A673 (cell line): ENCODE measurements at regions not wholly inside any gene's neighbourhood (a gene's known extent, or its start where the extent isn't known, plus 50 kb on each side); places are given as distances from the start of the nearest gene placed in this dataset.

ENCODE experiments used
- BruUV-seq: library from RNA; stranded (reverse); fragments of 400-500 nt; replicated peaks from 2 replicates; lab custom pipeline; 2021; lab: Mats Ljungman, UMichigan
- CTCF ChIA-PET: fragments of 300-600 bp; sonication (Branson Sonifier 250); formaldehyde crosslinking; loops from one replicate; lab custom pipeline; 2022; ENCODE audit warnings: antibody characterized with exemption; lab: Charles Lee
- POLR2A ChIA-PET: fragments of 300-600 bp; sonication (Branson Sonifier 250); formaldehyde crosslinking; loops from one replicate; lab custom pipeline; 2022; ENCODE audit warnings: antibody characterized with exemption; ENCODE audit not compliant: low non-redundant PET; lab: Charles Lee
- DNase-seq: peaks from one replicate; pipeline ENCODE4 v3.0.0-alpha.2; 2015; ENCODE audit warnings: low spot score
- H3K27ac ChIP-seq: fragments of 200-600 bp; sonication (generic); 2 replicates; pipeline ENCODE4 v1.5.1; 2016; ENCODE audit warnings: mixed run types, low read depth, mild to moderate bottlenecking, mixed read lengths, antibody characterized with exemption, low read length; ENCODE audit not compliant: poor library complexity, severe bottlenecking
- H3K27me3 ChIP-seq: fragments of 200-600 bp; sonication (generic); replicated peaks from 2 replicates; pipeline ENCODE4 v1.6.1; 2017; ENCODE audit warnings: mixed run types, low read depth, mild to moderate bottlenecking, mixed read lengths, antibody characterized with exemption, low read length; ENCODE audit not compliant: insufficient read depth, poor library complexity
- H3K36me3 ChIP-seq: fragments of 200-600 bp; sonication (generic); 2 replicates; pipeline ENCODE4 v1.6.1; 2016; ENCODE audit warnings: mixed run types, mild to moderate bottlenecking, mixed read lengths, antibody characterized with exemption, low read length; ENCODE audit not compliant: insufficient read depth, poor library complexity, severe bottlenecking
- H3K4me1 ChIP-seq: fragments of 200-600 bp; sonication (generic); 2 replicates; pipeline ENCODE4 v1.6.1; 2017; ENCODE audit warnings: mixed run types, mild to moderate bottlenecking, mixed read lengths, antibody characterized with exemption, low read length; ENCODE audit not compliant: insufficient read depth, poor library complexity, severe bottlenecking
- H3K4me3 ChIP-seq: fragments of 200-600 bp; sonication (generic); 2 replicates; pipeline ENCODE4 v1.5.1; 2016; ENCODE audit warnings: low read depth, mixed run types, mild to moderate bottlenecking, mixed read lengths, low read length; ENCODE audit not compliant: poor library complexity, severe bottlenecking
- H3K9me3 ChIP-seq: fragments of 200-600 bp; sonication (generic); 2 replicates; pipeline ENCODE4 v1.6.1; 2016; ENCODE audit warnings: mixed run types, low read depth, mild to moderate bottlenecking, mixed read lengths, antibody characterized with exemption, low read length; ENCODE audit not compliant: poor library complexity, severe bottlenecking
- CTCF ChIP-seq: fragments of 300-800, 200-600 bp; sonication (generic); conservative IDR thresholded peaks from 2 replicates; pipeline ENCODE4 v1.5.1; 2017; ENCODE audit warnings: low read depth, mild to moderate bottlenecking, antibody characterized with exemption, low read length, moderate library complexity, mixed read lengths
- EZH2 ChIP-seq: fragments of 200-600 bp; sonication (generic); IDR thresholded peaks from 2 replicates; pipeline ENCODE4 v1.6.1; 2017; ENCODE audit warnings: borderline replicate concordance, low read depth, mild to moderate bottlenecking, mixed read lengths, antibody characterized with exemption, low read length; ENCODE audit not compliant: poor library complexity, severe bottlenecking
- intact Hi-C: fragments of 100-400 bp; cut with micrococcal nuclease; formaldehyde crosslinking; loops from one replicate; pipeline ENCODE4 v1.10.0; 2022; ENCODE audit not compliant: unreplicated experiment

DNA sequence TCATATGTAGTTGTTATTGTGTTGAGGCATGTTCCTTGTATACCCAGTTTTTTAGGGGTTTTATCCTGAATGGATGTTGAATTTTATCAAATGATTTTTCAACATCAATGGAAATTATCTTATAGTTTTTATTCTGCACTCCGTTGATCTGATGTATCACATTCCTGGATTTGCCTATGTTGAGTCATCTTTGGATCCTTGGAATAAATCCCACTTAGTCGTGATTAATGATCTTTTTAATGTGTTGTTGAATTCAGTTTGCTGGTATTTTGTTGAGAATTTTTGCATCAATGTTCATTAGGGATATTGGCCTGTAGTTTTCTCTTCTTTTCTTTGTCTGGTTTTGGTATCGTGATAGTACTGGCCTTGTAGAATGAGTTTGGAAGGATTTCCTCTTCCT, 648.6 kb upstream of the GRM3 start:
- TF ChIP-seq EZH2, result no peak
- TF ChIP-seq CTCF, result no peak
- BruUV-seq, result no TSS peak
- DNase-seq, result no peak
- intact Hi-C loops, result no loop called here
- Histone ChIP-seq H3K4me3 (no peak overlapping the region), H3K27ac (no peak overlapping the region), H3K4me1 (no peaks in the 10 kb centered on the region), H3K27me3 (no peaks in the 10 kb centered on the region), H3K9me3 (no peaks in the 10 kb centered on the region), H3K36me3 (no peaks in the 10 kb centered on the region)
- ChIA-PET CTCF (no interaction called here), POLR2A (no interaction called here)

- BruUV-seq, result no TSS peak
- POLR2A ChIA-PET, result no interaction called here
- Histone ChIP-seq H3K4me1 (no peaks in the 10 kb centered on the region), H3K4me3 (no peak overlapping the region), H3K36me3 (no peaks in the 10 kb centered on the region), H3K9me3 (no peaks in the 10 kb centered on the region), H3K27me3 (peaks cover 4% of the 10 kb centered on the region), H3K27ac (no peak overlapping the region)
- no peak for TF ChIP-seq CTCF
- TF ChIP-seq EZH2, result no peak
- CTCF ChIA-PET, result no interaction called here
- no peak for DNase-seq
- intact Hi-C loops, result no loop called here
Observed at GRCh38 chr7:85980740-85981139, 663.0 kb upstream of the GRM3 start.

- no peak for TF ChIP-seq CTCF
- no peak for TF ChIP-seq EZH2
- no TSS peak for BruUV-seq
- ChIA-PET CTCF (no interaction called here), POLR2A (no interaction called here)
- no peak overlapping the region for H3K4me3 ChIP-seq
- H3K27ac ChIP-seq, result no peak overlapping the region
- no peaks in the 10 kb centered on the region for H3K4me1 ChIP-seq
- intact Hi-C loops, result no loop called here
- H3K36me3 ChIP-seq, result no peaks in the 10 kb centered on the region
- DNase-seq, result no peak
- no peaks in the 10 kb centered on the region for H3K27me3 ChIP-seq
- no peaks in the 10 kb centered on the region for H3K9me3 ChIP-seq
Observed at GRCh38 chr7:85974176-85974575, 669.5 kb upstream of the GRM3 start.
